COR-L47 (cell line): ENCODE measurements at regions not wholly inside any gene's neighbourhood (a gene's known extent, or its start where the extent isn't known, plus 50 kb on each side); places are given as distances from the start of the nearest gene placed in this dataset.

Experiments used
- DNase-seq: peaks from one replicate; lab custom pipeline; 2025; lab: John Stamatoyannopoulos, UW

DNA sequence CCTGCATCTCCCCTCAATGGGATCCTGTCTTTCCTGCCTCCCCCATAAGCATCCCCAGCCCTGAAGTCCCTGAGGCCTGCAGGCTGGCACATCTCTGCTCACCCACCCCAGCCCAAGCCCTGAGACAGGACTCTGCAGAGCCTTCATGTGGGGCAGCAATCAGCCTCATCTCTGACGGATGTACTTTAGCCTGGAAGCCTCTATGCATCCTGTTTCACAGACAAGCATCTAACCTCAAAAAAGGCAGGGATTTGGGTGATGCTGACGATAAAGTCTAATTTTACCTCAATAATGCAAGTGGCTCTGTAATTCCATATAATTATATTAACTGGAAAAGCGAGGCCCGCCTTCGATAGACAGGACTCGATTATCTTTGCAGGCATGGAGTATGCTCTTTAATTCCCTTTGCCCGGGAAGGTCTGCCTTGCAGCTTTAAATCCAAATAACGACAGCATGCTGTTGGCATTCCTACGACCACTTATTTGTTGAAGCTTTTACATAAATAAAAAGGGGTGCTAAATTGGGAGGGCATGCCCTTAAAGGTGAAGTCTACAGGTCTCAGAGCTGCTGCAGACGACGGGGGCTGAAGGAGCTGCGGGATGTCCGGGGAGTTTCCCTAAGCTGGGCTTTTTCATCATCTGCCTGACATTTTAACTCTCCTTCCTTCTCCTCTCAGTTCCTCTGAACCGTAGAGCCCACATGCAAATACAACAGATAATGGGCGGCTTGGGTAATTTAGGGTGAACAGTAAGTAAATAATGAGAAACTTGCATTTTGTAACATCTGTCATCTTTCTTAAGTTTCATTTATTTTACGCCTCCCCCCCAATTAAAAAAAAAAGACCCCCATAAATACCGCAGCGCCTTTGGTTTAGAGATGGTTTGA lies 211.5 kb downstream of the URI1 start:
- no peak for DNase-seq

DNA sequence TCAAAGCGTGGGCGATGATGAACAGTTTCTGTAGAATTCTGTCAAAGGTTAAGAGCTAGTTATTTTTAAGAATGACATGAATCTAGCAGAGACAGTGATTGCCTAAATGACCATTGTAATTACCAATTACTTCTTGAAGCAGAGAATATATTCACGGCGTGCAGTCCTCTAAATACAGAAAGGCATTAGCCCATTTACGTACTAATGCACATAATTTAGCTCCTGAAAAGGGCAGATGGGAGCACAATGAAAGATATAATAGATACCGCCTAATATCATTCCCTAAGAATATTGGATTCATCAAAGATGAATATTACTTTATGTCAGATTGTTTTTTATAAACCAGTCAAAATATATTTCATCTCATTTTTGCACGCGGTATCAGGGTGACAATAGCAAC lies 212.4 kb downstream of the URI1 start:
- no peak for DNase-seq

DNA sequence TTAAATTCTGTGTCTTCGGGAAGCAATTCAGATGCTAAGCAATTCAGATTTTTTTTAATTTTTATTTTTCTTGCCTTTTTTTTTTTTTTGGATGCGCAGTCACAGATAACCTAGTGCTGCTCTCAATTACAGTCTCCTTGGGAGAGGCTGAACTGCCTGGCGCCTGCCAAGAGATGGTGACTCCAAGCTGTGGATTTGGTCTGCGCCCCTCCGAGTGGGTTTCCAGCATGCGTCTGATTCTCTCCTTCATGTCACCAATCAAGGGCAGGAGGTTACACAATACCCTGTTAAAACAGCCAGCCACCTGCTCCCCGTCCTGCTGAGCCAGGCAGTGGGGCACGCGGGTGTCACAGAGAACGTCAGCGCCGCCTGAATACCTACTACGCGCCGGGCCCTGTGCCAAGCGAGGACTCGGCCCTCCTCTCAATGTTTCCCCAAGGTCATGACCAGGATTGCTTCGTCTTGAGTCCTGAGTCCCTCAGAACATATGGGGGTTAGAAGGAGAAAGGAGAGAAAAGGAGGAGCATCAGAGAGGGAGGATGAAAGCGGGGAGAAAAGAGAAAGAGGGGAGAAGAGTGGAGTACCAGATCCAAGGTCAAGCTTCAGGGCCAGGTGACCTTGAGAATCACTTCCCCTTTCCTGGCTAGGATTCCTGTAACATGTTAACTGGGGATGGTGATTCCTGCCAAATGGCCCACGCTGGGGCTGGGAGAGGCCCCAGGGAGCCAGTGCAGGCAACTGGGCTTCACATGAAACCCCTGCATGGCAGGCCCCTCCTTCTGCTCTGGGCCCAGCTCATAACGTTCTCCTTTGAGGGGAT lies 213.6 kb downstream of the URI1 start:
- no peak for DNase-seq

DNA sequence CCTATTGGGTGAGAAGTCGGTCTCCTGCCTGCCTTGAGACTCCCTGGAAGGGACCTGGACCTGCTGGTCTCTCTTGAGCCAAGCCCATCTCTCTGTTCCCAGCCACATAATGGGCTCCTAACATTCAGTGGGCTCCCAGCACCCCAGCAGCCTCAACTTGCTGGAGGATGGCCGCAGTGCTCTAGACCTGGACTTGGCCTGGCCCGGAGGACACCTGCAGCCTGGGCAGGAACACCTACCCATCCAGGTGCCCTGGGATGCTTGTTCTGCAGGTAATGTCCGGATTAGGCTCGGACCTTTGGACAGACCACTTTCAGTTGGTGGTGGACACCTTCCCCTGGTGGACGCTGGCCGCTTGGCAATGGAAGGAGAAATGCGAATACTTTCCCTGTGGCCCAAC lies 214.6 kb downstream of the URI1 start:
- no peak for DNase-seq

DNA sequence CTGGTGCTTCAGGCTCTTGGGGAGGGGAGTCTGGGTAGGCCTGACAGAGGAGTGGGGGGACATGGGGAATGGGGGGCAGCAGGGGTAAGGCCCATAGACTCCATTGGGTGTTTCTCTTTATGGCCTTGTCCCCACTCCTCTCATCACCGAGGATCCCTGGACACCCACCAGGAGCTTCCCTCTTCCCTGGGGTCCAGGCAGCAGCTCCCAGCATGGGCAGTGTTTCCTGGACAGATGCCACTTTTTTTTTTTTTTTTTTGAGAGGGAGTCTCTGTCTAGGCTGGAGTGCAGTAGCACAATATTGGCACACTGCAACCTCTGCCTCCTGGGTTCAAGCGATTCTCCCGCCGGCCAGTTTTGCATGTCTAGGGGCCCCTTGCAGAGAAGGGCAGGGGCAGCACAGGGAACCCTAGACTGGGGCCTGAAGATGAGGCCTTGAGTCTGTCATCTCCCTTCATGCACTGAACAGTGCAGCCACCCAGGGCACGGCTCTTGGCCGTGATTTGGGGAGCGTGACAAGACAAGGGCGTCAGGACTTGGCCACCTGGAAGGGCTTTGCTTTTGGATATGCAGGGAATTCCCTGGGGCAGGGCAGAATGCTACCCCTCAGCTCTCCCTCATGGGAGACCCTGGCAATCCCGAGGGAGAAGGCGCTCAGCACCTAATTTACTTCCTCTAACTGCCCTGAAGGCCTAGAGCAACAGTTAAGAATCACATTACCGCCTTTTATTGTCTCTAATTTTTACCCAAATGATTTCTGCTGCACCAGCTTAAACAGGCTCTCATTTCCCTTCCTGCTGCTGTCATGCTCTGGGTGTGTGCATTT lies 213.9 kb upstream of the ZNF536 start:
- DNase-seq = no peak

DNA sequence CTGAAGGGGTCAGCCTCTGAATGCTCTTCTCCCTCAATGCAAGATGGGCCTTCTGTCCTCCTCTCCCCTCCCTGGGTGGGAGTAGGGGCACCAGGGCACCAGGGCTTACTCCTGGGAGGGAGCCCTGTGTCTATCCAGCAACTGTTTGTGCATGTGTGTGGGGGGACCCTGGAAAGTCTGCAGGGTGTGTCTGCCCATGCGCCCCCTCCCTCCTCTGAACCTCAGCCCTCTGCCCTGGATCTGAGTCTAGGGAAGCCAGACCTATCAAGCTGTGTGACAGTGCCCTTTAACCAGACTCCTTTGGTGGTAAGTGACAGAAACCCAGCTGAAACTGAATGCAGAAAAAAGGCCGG lies 213.3 kb upstream of the ZNF536 start:
- no peak for DNase-seq

DNA sequence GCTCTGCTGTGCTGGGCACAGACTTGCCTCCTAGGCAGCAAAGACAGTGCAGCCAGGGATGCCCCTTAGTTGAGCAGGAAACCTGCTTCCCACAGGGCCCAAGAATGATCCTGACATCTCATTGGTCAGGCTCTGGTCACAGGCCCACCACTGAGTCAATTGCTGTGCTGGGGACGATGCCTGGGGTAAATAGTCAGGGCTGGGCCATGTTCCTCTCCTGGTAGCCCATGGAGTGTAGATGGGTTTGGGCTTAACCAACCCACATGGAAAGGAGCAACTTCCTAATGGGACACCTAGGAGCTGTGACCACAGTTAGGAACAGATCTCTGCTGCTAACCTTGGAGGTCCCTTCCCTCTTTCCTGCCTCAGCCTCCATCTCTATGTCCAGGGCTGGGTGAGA lies 212.5 kb upstream of the ZNF536 start:
- no peak for DNase-seq

DNA sequence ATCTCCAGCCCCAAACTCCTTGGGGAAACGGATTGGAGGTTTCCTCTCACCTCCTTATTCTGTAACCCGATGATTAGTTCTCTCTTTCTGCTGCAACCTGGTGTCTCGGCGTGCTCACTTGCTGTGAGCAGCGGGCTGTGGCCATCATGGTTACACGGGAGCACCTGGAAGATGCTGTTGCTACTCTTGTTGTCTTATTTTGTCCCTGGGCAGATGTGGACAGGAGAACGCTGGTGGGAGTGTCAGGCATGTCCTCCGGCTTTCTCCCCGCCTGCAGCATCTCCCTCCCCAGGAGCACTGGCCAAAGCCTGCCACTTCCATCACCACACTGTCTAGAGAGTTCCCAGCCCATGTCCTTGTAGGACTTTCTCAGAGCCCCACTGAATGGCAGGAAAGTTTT lies 211.8 kb upstream of the ZNF536 start:
- no peak for DNase-seq

DNA sequence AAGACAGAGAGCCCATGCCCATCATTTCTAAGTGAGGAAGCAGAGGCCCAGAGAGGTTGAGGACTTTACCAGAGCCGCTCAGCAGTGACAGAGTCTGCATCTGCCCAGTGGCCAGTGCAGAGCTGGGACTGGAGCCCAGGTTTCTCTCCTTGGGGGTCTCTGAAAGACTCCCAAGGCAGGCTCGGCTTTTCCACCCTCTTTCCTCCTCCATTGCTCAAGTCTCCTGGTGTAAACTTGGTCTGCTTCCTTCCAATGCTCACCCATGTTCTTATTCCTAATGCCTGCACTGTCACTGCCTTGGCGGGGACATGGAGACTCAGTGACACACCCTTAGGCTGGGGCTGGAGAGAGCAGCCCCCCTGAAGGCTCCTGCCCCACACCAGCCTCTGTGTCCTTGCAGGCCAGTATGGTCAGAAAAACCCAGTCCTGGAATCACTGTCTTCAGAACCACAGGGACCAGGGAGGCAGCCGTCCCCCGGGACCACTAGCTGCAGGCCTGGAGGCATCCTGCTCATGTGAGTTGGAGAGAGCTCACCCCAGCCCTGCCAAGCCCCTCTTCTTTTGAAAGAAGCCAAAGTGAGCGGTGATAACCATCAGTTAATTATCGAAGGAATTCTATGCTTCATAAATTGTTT lies 211.0 kb upstream of the ZNF536 start:
- DNase-seq = no peak

DNA sequence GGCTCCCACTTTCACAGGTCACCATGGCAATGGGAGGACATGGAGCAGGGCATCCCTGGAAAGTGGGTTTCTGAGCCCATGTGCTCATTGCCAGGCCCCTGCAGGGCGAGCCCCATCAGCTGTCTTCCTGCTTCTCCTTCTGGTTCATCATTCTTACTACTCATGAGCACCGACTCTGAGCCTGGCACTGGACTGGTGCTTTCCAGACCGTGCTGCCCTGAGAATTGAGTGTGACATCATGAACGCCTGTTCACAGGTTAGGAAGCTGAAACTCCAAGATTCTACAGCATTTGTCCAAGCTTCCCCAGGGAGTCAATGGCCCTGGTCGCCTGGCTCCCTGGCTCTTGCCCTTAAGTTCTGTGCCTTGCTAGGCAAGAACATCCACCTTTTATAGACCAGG lies 210.4 kb upstream of the ZNF536 start:
- no peak for DNase-seq

DNA sequence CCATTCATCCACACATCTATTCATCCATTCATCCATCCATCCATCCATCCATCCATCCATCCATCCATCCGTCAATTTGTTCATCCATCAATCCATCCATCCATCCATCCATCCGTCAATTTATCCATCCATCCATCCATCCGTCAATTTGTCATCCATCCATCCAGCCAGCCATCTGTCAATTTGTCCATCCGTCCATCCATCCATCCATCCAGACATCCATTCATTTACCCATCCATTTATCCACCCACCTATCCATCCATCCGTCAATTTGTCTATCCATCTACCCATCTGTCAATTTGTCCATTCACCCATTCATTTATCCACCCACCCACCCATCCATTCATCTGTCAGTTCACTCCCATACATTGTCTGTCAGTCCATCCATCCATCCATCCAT lies 209.5 kb upstream of the ZNF536 start:
- no peak for DNase-seq

DNA sequence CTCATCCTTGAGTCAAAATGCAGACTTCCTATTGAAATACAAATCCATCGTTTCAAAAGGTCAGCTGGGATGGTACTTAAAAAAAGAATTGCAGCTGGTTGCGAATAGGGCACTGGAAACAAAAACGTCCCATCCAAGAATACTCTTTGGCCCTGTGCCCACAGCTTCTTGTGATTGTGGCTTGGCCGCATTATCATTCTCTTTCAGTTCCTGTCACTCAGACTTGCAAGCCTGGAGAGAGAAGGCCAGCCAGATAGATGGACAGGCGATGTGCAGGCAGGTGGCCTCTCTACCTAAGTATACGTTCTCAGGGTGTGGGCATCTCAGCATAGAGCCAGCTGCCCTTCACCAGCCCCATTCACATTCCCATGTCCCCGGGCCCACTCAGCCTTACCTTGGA lies 208.5 kb upstream of the ZNF536 start:
- DNase-seq = no peak

DNA sequence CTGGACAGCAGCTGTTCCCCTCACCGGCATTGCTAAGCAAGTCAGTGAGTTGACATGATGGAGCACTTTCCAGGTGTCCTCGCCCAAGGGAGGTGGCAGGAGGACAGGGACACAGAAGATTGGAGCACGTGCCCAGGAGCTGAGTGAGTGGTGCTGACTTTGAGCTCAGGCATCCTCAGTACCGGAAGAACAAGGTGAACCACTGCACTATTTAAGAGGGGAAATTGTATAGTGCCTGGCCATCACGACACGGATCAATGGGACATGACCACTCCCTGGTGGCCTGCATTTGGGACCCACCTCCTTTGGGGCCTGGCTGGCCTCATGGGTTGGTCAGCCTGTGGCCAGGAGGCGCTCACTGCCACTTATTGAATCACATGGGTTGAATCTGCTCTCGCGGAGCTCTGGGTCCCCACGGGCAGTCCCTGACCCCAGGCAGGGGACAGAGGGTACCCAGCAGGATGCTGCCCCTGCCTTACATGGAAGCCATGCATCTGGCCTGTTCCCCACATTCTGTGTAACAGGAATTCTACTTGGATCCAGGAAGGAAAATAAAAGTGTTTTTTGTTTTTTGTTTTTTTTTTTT lies 206.9 kb upstream of the ZNF536 start:
- DNase-seq = no peak

DNA sequence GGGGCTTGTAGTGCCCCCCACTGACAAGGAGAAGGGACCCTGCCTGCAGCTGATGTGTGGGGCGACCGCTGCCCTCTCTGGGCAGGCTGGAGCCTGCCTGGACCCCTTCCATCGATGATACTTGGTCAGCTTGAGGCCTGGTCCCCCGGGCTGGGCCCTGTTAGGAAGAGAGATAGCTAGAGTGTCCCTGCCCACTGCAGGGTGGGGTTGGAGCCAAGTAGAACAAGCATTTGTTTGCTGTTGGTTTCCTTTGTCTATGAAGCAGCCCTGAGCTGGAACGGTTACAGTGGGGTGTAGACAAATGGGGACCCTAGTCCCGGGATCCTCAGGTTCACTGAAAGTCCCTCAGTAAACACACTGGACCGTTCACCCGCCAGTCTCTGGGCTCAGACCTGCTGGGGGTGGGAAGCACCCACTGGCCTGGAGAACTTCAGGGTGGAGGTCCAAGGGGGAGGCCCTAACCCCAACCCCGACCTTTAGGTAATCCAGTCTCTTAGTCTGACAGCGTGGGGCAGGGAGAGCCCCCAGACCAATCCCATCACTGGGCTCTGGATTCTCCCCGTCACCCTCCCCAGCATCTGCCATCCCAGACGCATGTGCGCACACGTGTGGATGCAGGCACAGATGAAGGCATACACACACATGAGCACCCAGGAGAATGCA lies 204.8 kb upstream of the ZNF536 start:
- DNase-seq = no peak

DNA sequence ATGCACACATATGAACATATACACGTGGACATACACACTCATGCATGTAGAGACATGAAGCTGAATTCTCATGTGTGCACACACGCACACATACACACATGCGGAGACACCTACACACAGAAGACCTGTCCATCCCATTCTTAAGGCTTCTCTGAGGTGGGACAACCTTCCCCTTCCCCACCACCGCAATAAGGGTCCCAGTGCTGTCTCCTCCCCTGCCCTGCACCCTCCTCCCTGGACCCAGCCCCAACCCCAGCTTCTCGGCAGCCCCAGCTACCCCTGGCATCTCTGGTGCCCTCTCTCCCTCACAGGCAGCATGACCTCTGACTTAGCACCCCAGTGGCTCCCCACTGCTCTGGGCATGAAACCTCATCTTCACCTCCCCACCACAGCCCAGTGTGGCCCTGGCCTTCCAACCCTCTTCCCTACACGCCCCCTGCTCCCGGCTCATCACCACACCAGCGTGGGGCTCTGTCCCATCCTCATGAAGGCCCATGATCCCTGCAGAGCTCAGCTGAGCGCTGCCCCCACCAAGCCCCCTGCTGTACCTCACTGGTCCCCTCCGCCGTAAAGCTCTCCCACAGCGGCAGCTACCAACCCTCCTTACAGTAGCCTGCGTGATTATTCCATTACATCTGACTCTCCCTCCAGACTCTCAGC lies 204.1 kb upstream of the ZNF536 start:
- no peak for DNase-seq

DNA sequence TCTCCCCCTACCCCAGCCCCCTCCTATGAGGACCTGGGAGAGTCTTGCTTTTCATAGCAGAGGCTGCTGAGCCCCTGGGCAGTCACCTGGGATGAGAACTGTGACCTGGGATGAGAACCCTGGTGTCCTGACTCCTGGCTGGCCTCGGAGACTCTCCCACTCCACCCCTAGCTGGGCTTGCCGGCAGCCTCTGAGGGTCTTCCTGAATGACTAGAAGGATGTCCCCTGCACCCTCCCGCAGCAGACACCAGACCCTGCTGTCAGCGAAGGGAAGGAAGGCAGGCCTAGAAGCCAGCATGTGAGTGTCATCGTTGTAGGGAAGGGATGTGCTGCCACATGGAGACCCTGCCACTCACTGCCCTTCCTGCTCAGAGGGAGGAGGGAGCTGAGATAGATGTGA lies 203.4 kb upstream of the ZNF536 start:
- DNase-seq = no peak

DNA sequence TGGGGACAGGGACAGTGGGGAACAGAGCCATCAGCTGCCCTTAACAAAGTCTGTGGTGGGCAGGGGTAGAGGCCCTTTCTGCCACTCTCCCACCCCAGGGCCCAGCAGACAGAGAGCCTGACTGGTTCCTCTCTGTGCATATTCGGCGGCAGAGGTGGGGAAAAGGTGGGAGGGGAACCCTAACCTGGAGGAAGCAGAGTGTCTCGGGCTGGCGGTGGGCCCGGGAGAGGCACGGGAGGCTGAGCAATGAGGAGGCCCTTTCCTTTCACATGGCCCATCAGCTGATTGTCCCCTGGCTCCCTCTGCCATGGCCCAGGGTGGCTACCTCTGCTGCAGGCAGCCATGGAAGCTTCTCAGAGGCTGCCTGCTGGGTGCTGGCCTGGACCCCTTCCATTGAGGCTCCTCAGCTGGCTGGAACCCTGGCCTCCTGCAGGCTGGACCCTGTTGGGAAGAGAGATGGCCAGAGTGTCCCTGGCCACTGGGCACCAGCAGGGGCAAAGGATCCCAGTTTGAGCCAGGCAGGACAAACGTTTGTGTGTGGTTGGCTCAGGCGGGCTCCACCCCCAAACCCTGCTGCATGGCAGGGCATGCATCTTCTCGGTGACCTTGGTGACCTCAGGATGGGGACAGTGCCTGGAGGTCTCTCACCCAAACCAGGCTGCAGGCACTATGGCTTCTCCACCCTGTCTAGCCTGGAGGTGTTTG lies 202.8 kb upstream of the ZNF536 start:
- DNase-seq = no peak

DNA sequence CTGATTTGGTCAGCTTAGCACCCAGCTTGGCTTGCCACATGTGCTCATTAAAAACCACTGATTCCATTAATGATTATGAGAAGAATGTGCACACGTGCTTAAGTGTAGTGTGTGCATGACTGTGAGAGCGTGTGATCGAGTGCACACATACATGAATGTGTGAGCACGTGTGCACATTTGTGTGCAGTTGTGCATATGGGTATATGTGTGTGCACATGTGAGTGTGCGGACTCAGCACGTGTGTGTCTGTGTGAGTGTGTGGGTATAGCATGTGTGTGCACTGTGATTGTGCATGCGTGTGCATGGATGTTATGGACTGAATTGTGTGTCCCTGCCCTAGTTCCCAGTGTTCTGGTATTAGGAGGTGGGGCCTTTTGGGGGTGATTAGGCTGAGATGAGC lies 202.1 kb upstream of the ZNF536 start:
- DNase-seq = no peak

DNA sequence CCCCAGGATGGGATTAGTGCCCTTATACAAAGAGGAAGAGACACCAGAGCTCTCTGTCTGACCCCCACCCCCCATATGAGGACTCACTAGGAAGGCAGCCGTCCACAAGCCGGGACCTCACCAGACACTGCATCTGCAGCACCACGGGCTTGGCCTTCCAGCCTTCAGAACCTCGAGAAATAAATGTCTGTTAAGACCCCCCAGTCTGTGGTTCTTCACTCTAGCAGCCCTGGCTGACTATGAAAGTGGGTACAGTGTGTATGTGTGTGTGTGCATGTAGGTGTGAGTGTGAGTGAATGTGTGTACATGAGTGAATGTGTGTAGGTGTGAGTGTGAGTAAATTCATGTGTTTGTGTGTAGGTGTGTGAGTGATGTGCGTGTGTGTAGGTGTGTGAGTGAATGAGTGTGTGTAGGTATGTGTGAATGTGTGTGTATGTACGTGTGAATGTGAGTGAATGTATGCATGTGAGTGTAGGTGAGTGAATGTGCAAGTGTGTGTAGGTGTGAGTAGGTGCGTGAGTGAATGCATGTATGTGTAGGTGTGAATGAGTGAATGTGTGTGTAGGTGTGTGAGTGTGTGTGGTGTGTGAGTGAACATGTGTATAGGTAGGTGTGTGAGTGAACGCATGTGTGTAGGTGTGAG lies 201.6 kb upstream of the ZNF536 start:
- no peak for DNase-seq
